WERI-Rb-1 (cell line): ENCODE measurements at regions not wholly inside any gene's neighbourhood (a gene's known extent, or its start where the extent isn't known, plus 50 kb on each side); places are given as distances from the start of the nearest gene placed in this dataset.

Experiments used
- DNase-seq: peaks from one replicate; pipeline ENCODE4 v3.0.0-alpha.2; 2020
- H3K27ac ChIP-seq: fragments of 250-450 bp; sonication (Bioruptor Pico); 2 replicates; pipeline ENCODE4 v1.5.1; 2020; ENCODE audit warnings: mild to moderate bottlenecking, moderate library complexity
- H3K27me3 ChIP-seq: fragments of 250-450 bp; sonication (Bioruptor Pico); 2 replicates; pipeline ENCODE4 v1.5.1; 2021; ENCODE audit warnings: mild to moderate bottlenecking, low read depth, moderate library complexity; ENCODE audit not compliant: insufficient read depth, severe bottlenecking
- H3K36me3 ChIP-seq: fragments of 250-450 bp; sonication (Bioruptor Pico); 2 replicates; pipeline ENCODE4 v1.5.1; 2020; ENCODE audit warnings: mild to moderate bottlenecking, moderate library complexity
- H3K4me3 ChIP-seq: 2 replicates; pipeline ENCODE4 v1.5.1; 2011; ENCODE audit warnings: low read depth, mild to moderate bottlenecking, control low read depth, low read length
- H3K9me3 ChIP-seq: fragments of 250-450 bp; sonication (Bioruptor Pico); 2 replicates; pipeline ENCODE4 v1.5.1; 2021; ENCODE audit warnings: mild to moderate bottlenecking, moderate library complexity; ENCODE audit not compliant: severe bottlenecking
- TF ChIP-seq, protein P1 (sequence below): IDR thresholded peaks from 2 replicates; pipeline ENCODE4 v1.5.1; 2011; ENCODE audit warnings: low read depth, mild to moderate bottlenecking, control low read depth, inconsistent platforms, low read length

DNA sequence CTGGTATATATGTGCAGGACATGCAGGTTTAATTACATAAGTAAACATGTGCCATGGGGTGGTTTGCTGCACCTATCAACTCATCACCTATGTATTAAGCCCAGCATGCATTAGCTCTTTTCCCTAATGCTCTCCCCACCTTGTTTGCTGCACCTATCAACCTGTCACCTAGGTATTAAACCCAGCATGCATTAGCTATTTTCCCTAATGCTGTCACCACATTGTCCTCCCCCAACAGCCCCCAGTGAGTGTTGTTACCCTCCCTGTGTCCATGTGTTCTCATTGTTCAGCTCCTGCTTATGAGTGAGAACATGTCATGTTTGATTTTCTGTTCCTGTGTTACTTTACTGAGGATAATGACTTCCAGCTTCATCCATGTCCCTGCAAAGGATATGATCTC lies 300.5 kb downstream of the ANKRD7 start:
- TF ChIP-seq, protein P1, sequence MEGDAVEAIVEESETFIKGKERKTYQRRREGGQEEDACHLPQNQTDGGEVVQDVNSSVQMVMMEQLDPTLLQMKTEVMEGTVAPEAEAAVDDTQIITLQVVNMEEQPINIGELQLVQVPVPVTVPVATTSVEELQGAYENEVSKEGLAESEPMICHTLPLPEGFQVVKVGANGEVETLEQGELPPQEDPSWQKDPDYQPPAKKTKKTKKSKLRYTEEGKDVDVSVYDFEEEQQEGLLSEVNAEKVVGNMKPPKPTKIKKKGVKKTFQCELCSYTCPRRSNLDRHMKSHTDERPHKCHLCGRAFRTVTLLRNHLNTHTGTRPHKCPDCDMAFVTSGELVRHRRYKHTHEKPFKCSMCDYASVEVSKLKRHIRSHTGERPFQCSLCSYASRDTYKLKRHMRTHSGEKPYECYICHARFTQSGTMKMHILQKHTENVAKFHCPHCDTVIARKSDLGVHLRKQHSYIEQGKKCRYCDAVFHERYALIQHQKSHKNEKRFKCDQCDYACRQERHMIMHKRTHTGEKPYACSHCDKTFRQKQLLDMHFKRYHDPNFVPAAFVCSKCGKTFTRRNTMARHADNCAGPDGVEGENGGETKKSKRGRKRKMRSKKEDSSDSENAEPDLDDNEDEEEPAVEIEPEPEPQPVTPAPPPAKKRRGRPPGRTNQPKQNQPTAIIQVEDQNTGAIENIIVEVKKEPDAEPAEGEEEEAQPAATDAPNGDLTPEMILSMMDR = no peak
- H3K27ac ChIP-seq = no peak overlapping the region
- no peaks in the 10 kb centered on the region for H3K27me3 ChIP-seq
- no peaks in the 10 kb centered on the region for H3K36me3 ChIP-seq
- no peak overlapping the region for H3K4me3 ChIP-seq
- DNase-seq = no peak
- no peaks in the 10 kb centered on the region for H3K9me3 ChIP-seq

DNA sequence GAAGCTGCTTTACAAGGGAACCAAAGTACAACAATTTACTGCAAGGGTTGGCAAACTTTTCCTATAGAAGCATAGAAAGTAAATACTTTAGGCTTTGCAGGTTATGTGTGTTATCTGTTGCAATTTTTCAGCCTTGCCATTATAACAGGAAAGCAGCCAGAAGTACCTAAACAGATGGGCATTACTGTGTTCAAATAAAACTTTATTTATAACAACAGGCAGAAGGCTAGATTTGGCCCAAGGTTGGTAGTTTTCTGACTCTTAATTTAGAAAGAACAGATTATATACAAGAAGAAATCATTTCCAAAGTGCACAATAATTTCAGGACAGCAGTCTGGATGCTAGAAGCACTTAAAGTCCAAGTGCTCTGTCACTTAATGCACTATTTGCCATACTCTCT lies 307.1 kb downstream of the ANKRD7 start:
- H3K4me3 ChIP-seq = no peak overlapping the region
- no peak for DNase-seq
- H3K36me3 ChIP-seq = no peaks in the 10 kb centered on the region

DNA sequence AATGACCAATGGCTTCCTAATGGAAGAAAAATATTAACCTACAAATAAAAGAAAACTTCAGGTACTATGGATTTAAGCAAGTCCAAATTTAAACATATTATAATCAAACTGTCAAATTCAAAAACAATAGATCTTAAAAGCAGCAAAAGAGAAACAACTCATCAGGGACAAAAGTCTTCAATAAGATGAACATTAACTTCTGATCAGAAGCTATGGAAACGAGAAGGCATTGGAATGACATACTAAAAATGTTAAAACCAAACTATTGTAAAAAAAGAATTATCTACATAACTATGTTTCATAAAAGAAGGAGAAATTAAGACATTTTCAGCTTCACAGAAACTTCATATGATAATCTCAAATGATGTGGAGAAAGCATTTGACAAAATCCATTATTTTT lies 334.7 kb downstream of the ANKRD7 start:
- no peak for DNase-seq
- no peaks in the 10 kb centered on the region for H3K27me3 ChIP-seq
- H3K9me3 ChIP-seq = no peaks in the 10 kb centered on the region
- TF ChIP-seq, protein P1 = no peak
- H3K36me3 ChIP-seq = no peaks in the 10 kb centered on the region
- no peak overlapping the region for H3K27ac ChIP-seq
- H3K4me3 ChIP-seq = no peak overlapping the region

More for the DNA sequence above, 307.1 kb downstream of the ANKRD7 start:
- Histone ChIP-seq H3K27me3 (no peaks in the 10 kb centered on the region), H3K27ac (no peak overlapping the region), H3K9me3 (no peaks in the 10 kb centered on the region)
- TF ChIP-seq, protein P1 = no peak

DNA sequence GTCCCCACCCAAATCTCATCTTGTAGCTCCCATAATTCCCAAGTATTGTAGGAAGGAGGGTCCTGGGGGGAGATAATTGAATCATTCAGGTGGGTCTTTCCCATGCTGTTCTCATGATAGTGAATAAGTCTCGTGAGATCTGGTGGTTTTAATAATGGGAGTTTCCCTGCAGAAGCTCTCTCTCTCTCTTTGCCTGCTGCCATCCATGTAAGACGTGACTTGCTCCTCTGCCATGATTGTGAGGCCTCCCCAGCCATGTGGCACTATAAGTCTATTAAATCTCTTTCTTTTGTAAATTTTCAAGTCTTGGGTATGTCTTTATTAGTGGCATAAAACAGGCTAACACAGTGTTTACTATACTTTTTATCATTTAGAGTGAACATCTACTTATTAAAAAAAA lies 338.8 kb downstream of the ANKRD7 start:
- no peak for DNase-seq
- TF ChIP-seq, protein P1 = no peak
- H3K27me3 ChIP-seq = no peaks in the 10 kb centered on the region

DNA sequence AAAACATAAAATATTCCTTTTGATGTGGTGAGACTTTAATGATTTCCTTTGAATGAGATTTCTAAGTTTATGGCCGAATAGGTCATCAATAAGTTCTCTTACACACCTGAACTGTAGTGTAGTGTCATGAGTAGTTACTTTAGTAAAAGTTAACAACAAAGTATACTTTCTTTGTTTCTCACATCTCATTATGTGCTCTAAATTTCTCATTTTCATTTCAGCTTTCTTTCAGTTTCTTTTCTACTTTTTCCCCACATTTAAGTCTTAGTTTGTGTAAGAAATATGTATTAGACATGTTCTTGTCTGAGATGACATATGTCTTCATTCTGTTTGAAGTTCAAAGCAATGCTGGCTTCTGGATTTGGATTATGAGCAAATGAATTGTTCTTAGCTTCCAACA lies 348.1 kb downstream of the ANKRD7 start:
- no peak for DNase-seq
- H3K27me3 ChIP-seq = no peaks in the 10 kb centered on the region
- no peaks in the 10 kb centered on the region for H3K36me3 ChIP-seq
- H3K27ac ChIP-seq = peak overlapping the region; percentile 28
- peak overlapping the region; percentile 9 for H3K4me3 ChIP-seq
- TF ChIP-seq, protein P1 = no peak
- H3K9me3 ChIP-seq = no peaks in the 10 kb centered on the region

More for the DNA sequence above, 338.8 kb downstream of the ANKRD7 start:
- H3K9me3 ChIP-seq = no peaks in the 10 kb centered on the region
- no peaks in the 10 kb centered on the region for H3K36me3 ChIP-seq
- H3K4me3 ChIP-seq = no peak overlapping the region
- no peak overlapping the region for H3K27ac ChIP-seq

DNA sequence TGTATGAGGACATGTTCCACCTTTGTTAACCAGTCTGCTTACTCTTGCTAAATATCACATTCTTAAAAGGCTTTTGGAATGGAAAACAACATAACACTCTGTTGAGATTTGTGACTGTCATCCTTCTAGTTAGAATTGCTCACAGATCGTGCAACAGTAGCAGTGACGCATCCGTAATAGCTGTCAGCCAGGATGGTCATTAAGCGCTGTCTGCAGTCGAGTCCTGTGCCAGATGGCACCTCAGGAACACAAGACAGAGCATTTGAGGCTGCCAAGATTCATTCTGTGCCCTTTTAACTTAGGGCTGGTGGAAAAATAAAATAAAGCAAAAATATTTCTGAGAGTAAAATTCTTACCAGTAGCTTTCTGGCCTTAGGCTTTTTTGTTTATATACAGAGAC lies 348.6 kb downstream of the ANKRD7 start:
- TF ChIP-seq, protein P1 = no peak
- Histone ChIP-seq H3K27me3 (no peaks in the 10 kb centered on the region), H3K9me3 (no peaks in the 10 kb centered on the region), H3K4me3 (peak overlapping the region; percentile 9), H3K27ac (peak overlapping the region; percentile 44), H3K36me3 (no peaks in the 10 kb centered on the region)
- DNase-seq = peak; percentile 74
